Suprapubic skin (tissue), 3 donors: ENCODE measurements at regions not wholly inside any gene's neighbourhood (a gene's known extent, or its start where the extent isn't known, plus 50 kb on each side); places are given as distances from the start of the nearest gene placed in this dataset.

Experiments
- POLR2A ChIP-seq, 2 donors: fragments of 450-650 bp; IDR thresholded peaks; one replicate each; pipeline ENCODE4 v1.6.1; 2017; ENCODE audit warnings: antibody characterized with exemption in 2 of 2, mild to moderate bottlenecking in 2 of 2, moderate library complexity in 2 of 2
- TF ChIP-seq, protein P1 (sequence below), 2 donors: fragments of 200-600 bp in 1 of 2; fragments of 450-650 bp in 1 of 2; sonication (generic) in 1 of 2; IDR thresholded peaks; one replicate each; pipeline ENCODE4 v1.5.1; 2016 to 2019; ENCODE audit warnings: antibody characterized with exemption in 2 of 2, mild to moderate bottlenecking in 1 of 2, moderate library complexity in 1 of 2

- no peak for TF ChIP-seq POLR2A (IDR thresholded peaks at IDR 0.05)
- TF ChIP-seq, protein P1, sequence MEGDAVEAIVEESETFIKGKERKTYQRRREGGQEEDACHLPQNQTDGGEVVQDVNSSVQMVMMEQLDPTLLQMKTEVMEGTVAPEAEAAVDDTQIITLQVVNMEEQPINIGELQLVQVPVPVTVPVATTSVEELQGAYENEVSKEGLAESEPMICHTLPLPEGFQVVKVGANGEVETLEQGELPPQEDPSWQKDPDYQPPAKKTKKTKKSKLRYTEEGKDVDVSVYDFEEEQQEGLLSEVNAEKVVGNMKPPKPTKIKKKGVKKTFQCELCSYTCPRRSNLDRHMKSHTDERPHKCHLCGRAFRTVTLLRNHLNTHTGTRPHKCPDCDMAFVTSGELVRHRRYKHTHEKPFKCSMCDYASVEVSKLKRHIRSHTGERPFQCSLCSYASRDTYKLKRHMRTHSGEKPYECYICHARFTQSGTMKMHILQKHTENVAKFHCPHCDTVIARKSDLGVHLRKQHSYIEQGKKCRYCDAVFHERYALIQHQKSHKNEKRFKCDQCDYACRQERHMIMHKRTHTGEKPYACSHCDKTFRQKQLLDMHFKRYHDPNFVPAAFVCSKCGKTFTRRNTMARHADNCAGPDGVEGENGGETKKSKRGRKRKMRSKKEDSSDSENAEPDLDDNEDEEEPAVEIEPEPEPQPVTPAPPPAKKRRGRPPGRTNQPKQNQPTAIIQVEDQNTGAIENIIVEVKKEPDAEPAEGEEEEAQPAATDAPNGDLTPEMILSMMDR (IDR thresholded peaks at IDR 0.05), result no peak
These were observed 162.6 kb upstream of the DTNBP1 start for GRCh38 chr6:15825332-15825930.
